GM12878 (cell line): ENCODE measurements at regions not wholly inside any gene's neighbourhood (a gene's known extent, or its start where the extent isn't known, plus 50 kb on each side); places are given as distances from the start of the nearest gene placed in this dataset.

Experiments
- ATAC-seq: fragments of 200-7000 bp; cut with Tn5 transposase; 3 replicates; pipeline ENCODE4 v1.9.1; 2020; ENCODE audit warnings: mild to moderate bottlenecking, moderate library complexity
- BruUV-seq: library from RNA; stranded (reverse); fragments of 400-500 nt; replicated peaks from 2 replicates; lab custom pipeline; 2021; lab: Mats Ljungman, UMichigan
- CTCF ChIA-PET: fragments of 300-600 bp; sonication (Branson Sonifier 250); formaldehyde crosslinking; extraction: SDS; loops from one replicate; lab custom pipeline; 2021; ENCODE audit warnings: inconsistent platforms; lab: Yijun Ruan, JAX
- POLR2A ChIA-PET: fragments of 350-600 bp; formaldehyde crosslinking; extraction: SDS; loops from one replicate; lab custom pipeline; 2021; ENCODE audit warnings: inconsistent platforms; lab: Charles Lee
- RAD21 ChIA-PET: fragments of 300-600 bp; sonication (Branson Sonifier 250); formaldehyde crosslinking; loops from one replicate; lab custom pipeline; 2023; ENCODE audit warnings: antibody characterized with exemption; ENCODE audit not compliant: unreplicated experiment; lab: Charles Lee
- SMC1A ChIA-PET: fragments of 300-600 bp; sonication (Branson Sonifier 250); formaldehyde crosslinking; loops from one replicate; lab custom pipeline; 2023; ENCODE audit not compliant: unreplicated experiment, uncharacterized antibody; lab: Charles Lee
- DNase-seq: peaks from one replicate; pipeline ENCODE4 v3.0.0-alpha.2; 2011; ENCODE audit warnings: low read depth, low spot score
- FAIRE-seq: peaks from 3 replicates; lab custom pipeline; 2011; peaks lifted over from hg19 to GRCh38; lab: Jason Lieb, UNC
- H2AFZ ChIP-seq: 2 replicates; pipeline ENCODE4 v1.6.0; 2011; ENCODE audit warnings: low read depth, low read length, control low read depth; ENCODE audit not compliant: control insufficient read depth
- H3K27ac ChIP-seq: 2 replicates; pipeline ENCODE4 v1.5.1; 2011; ENCODE audit warnings: control low read depth; ENCODE audit not compliant: control insufficient read depth, insufficient read depth
- H3K27me3 ChIP-seq, 2 experiments: replicated peaks in 1 of 2; 2 replicates each; pipeline versions ENCODE4 v1.6.0 to v1.6.1; 2011; ENCODE audit warnings: low read length in 1 of 2; ENCODE audit not compliant: control insufficient read depth in 2 of 2, insufficient read depth in 2 of 2
- H3K36me3 ChIP-seq, 2 experiments: 2 replicates each; pipeline ENCODE4 v1.5.1; 2011; ENCODE audit warnings: low read length in 1 of 2; ENCODE audit not compliant: control insufficient read depth in 2 of 2, insufficient read depth in 2 of 2
- H3K4me1 ChIP-seq: 2 replicates; pipeline ENCODE4 v1.6.1; 2011; ENCODE audit warnings: mild to moderate bottlenecking, low read length, moderate library complexity, mixed read lengths; ENCODE audit not compliant: control insufficient read depth, insufficient read depth
- H3K4me2 ChIP-seq: 2 replicates; pipeline ENCODE4 v1.6.0; 2011; ENCODE audit warnings: control low read depth; ENCODE audit not compliant: control insufficient read depth, insufficient read depth
- H3K4me3 ChIP-seq: fragments of 200-600 bp; sonication (generic); 2 replicates; pipeline ENCODE4 v1.5.1; 2016
- H3K79me2 ChIP-seq: 2 replicates; pipeline ENCODE4 v1.6.0; 2011; ENCODE audit warnings: low read length; ENCODE audit not compliant: control insufficient read depth, insufficient read depth
- H3K9ac ChIP-seq: 2 replicates; pipeline ENCODE4 v1.8.0; 2011; ENCODE audit warnings: low read length, control low read depth, mixed read lengths; ENCODE audit not compliant: control insufficient read depth, insufficient read depth
- H3K9me3 ChIP-seq: replicated peaks from 3 replicates; pipeline ENCODE4 v1.5.1; 2011; ENCODE audit warnings: mild to moderate bottlenecking, low read length; ENCODE audit not compliant: control insufficient read depth, insufficient read depth
- H4K20me1 ChIP-seq: 2 replicates; pipeline ENCODE4 v1.6.0; 2011; ENCODE audit not compliant: control insufficient read depth, insufficient read depth
- CBX3 ChIP-seq: fragments of 200-600 bp; sonication (generic); IDR thresholded peaks from 2 replicates; pipeline ENCODE4 v1.6.1; 2016; ENCODE audit warnings: low read depth, borderline replicate concordance
- CREB1 ChIP-seq: IDR thresholded peaks from 2 replicates; pipeline ENCODE4 v1.6.1; 2012; ENCODE audit warnings: low read depth, mild to moderate bottlenecking, inconsistent platforms
- IRF4 ChIP-seq: IDR thresholded peaks from 2 replicates; pipeline ENCODE4 v1.6.1; 2011; ENCODE audit warnings: low read depth, low read length
- KAT2A ChIP-seq: conservative IDR thresholded peaks from 2 replicates; pipeline ENCODE4 v1.6.1; 2011; ENCODE audit warnings: low read depth, low read length; ENCODE audit not compliant: control insufficient read depth
- POLR2A ChIP-seq: IDR thresholded peaks from 2 replicates; pipeline ENCODE4 v1.6.1; 2011; ENCODE audit warnings: low read depth, mild to moderate bottlenecking, low read length
- POLR2AphosphoS2 ChIP-seq: IDR thresholded peaks from 2 replicates; pipeline ENCODE4 v1.6.1; 2011; ENCODE audit warnings: low read depth, mild to moderate bottlenecking, low read length, improper control_type of control experiment, moderate library complexity
- SRF ChIP-seq, 2 experiments: IDR thresholded peaks; 2 replicates each; pipeline ENCODE4 v1.6.1; 2011; ENCODE audit warnings: low read depth in 2 of 2, low read length in 2 of 2, mild to moderate bottlenecking in 1 of 2, moderate library complexity in 1 of 2
- TAF1 ChIP-seq: IDR thresholded peaks from 2 replicates; pipeline ENCODE4 v1.6.1; 2011; ENCODE audit warnings: mild to moderate bottlenecking, low read depth, low read length, borderline replicate concordance
- YY1 ChIP-seq: IDR thresholded peaks from 2 replicates; pipeline ENCODE4 v1.6.1; 2011; ENCODE audit warnings: low read depth, mild to moderate bottlenecking, low read length
- ZNF384 ChIP-seq: IDR thresholded peaks from 2 replicates; pipeline ENCODE4 v1.6.1; 2012; ENCODE audit warnings: low read depth, mild to moderate bottlenecking, low read length, improper control_type of control experiment, borderline replicate concordance
- ZSCAN29 ChIP-seq: fragments of 450-650 bp; IDR thresholded peaks from 2 replicates; pipeline ENCODE4 v1.6.1; 2017; ENCODE audit warnings: mild to moderate bottlenecking, moderate library complexity
- WGBS: methylation state at CpG from one replicate; pipeline ENCODE4 v1.1.6; 2016; ENCODE audit warnings: low lambda C conversion rate; ENCODE audit not compliant: insufficient replicate concordance, insufficient coverage; ENCODE audit errors: missing lambda C conversion rate; 5-methylcytosine and 5-hydroxymethylcytosine counted together
- in situ Hi-C: fragments of 300-500 bp; cut with MboI; formaldehyde crosslinking; loops from 9 replicates; pipeline ENCODE4 v1.14.3; 2018; ENCODE audit warnings: mixed read lengths
- intact Hi-C: fragments of 100-400 bp; cut with micrococcal nuclease; formaldehyde crosslinking; loops from one replicate; pipeline ENCODE4 v1.14.2; 2022; ENCODE audit not compliant: unreplicated experiment
- TF ChIP-seq, protein P1 (sequence below): fragments of 450-650 bp; IDR thresholded peaks from 2 replicates; pipeline ENCODE4 v1.6.1; 2017; ENCODE audit warnings: mild to moderate bottlenecking, moderate library complexity
- TF ChIP-seq, protein P2 (sequence below), 3 experiments: IDR thresholded peaks in 2 of 3; conservative IDR thresholded peaks in 1 of 3; 2 replicates each; pipeline ENCODE4 v1.5.1; 2011; ENCODE audit warnings: low read depth in 3 of 3, low read length in 3 of 3, mild to moderate bottlenecking in 3 of 3, control low read depth in 2 of 3, moderate library complexity in 2 of 3, inconsistent platforms in 1 of 3, mixed read lengths in 1 of 3; ENCODE audit not compliant: control insufficient read depth in 2 of 3, insufficient read depth in 1 of 3; ENCODE audit errors: extremely low read depth in 1 of 3
- TF ChIP-seq, protein P3 (sequence below): fragments of 150-350 bp; IDR thresholded peaks from 2 replicates; pipeline ENCODE4 v1.6.1; 2014; ENCODE audit warnings: mild to moderate bottlenecking, low read depth, low read length
- TF ChIP-seq, protein P4 (sequence below): fragments of 450-650 bp; IDR thresholded peaks from 2 replicates; pipeline ENCODE4 v1.6.1; 2017; ENCODE audit warnings: mild to moderate bottlenecking

DNA sequence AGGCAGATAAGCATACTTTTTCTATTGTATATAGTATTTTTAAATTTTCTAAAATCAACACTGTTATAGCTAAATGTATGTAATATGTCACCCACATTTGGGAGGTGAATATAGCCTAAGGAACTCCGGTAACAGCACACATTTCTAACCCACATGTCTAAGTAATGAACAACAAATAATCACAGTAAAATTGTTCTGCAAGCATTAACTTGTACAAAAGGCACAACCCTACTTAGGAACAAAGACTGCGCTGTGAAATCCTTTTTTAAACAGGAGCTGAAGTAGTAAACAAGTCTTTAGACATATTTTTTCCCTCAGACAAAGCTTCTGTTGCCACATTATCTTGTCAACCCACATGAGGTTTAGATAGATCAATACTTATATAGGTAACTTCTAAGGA, 872.4 kb upstream of the SLC35B3 start (continued):
- TF ChIP-seq, protein P1, sequence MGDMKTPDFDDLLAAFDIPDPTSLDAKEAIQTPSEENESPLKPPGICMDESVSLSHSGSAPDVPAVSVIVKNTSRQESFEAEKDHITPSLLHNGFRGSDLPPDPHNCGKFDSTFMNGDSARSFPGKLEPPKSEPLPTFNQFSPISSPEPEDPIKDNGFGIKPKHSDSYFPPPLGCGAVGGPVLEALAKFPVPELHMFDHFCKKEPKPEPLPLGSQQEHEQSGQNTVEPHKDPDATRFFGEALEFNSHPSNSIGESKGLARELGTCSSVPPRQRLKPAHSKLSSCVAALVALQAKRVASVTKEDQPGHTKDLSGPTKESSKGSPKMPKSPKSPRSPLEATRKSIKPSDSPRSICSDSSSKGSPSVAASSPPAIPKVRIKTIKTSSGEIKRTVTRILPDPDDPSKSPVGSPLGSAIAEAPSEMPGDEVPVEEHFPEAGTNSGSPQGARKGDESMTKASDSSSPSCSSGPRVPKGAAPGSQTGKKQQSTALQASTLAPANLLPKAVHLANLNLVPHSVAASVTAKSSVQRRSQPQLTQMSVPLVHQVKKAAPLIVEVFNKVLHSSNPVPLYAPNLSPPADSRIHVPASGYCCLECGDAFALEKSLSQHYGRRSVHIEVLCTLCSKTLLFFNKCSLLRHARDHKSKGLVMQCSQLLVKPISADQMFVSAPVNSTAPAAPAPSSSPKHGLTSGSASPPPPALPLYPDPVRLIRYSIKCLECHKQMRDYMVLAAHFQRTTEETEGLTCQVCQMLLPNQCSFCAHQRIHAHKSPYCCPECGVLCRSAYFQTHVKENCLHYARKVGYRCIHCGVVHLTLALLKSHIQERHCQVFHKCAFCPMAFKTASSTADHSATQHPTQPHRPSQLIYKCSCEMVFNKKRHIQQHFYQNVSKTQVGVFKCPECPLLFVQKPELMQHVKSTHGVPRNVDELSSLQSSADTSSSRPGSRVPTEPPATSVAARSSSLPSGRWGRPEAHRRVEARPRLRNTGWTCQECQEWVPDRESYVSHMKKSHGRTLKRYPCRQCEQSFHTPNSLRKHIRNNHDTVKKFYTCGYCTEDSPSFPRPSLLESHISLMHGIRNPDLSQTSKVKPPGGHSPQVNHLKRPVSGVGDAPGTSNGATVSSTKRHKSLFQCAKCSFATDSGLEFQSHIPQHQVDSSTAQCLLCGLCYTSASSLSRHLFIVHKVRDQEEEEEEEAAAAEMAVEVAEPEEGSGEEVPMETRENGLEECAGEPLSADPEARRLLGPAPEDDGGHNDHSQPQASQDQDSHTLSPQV: no peak
- TF ChIP-seq POLR2A (no peak), POLR2AphosphoS2 (no peak), CBX3 (no peak), CREB1 (no peak)
- TF ChIP-seq, all 136 proteins: peak for 0

DNA sequence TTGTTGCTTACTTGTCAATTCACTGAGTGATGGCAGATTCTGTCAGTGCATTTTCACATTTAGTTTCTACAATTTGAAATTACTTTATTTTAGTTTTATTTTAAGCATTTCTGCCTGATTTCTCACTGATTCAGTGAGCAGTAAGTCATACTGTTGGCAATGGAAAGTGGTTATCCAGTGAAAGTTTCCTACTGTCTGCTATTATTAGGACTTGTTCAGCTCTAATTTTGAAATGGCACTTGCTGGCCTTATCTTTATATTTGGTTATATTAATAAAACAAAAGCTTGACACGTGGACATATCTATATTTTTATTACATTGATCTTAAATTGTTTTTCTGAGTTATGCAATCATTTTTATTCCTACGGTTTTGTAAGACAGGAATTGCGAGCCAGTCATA, 871.8 kb upstream of the SLC35B3 start:
- no peaks in the 10 kb centered on the region for H3K36me3 ChIP-seq
- no peaks in the 10 kb centered on the region for H3K79me2 ChIP-seq
- in situ Hi-C loops (no loop called here), intact Hi-C loops (no loop called here)
- SMC1A ChIA-PET: interaction anchor here (1.3 kb wide), 1 partner anchor 9 kb away, joined by 3 read pairs; no protein-coding TSS in a partner anchor
- no peaks in the 10 kb centered on the region for H3K9me3 ChIP-seq
- no peaks in the 10 kb centered on the region for H3K4me1 ChIP-seq
- no peak overlapping the region for H3K9ac ChIP-seq
- no peak overlapping the region for H3K4me2 ChIP-seq
- ATAC-seq (no peak), DNase-seq (no peak), FAIRE-seq (no peak)
- RAD21 ChIA-PET: no interaction called here
- POLR2A ChIA-PET: no interaction called here
- no peaks in the 10 kb centered on the region for H3K27me3 ChIP-seq
- WGBS: 28% methylated on average over 3 of the region's 3 CpGs
- no TSS peak for BruUV-seq
- CTCF ChIA-PET: no interaction called here
- H4K20me1 ChIP-seq: no peaks in the 10 kb centered on the region
- no peak overlapping the region for H3K4me3 ChIP-seq
- H3K27ac ChIP-seq: no peak overlapping the region
- H2AFZ ChIP-seq: no peak overlapping the region
- TF ChIP-seq KAT2A: no peak
- TF ChIP-seq, protein P2, sequence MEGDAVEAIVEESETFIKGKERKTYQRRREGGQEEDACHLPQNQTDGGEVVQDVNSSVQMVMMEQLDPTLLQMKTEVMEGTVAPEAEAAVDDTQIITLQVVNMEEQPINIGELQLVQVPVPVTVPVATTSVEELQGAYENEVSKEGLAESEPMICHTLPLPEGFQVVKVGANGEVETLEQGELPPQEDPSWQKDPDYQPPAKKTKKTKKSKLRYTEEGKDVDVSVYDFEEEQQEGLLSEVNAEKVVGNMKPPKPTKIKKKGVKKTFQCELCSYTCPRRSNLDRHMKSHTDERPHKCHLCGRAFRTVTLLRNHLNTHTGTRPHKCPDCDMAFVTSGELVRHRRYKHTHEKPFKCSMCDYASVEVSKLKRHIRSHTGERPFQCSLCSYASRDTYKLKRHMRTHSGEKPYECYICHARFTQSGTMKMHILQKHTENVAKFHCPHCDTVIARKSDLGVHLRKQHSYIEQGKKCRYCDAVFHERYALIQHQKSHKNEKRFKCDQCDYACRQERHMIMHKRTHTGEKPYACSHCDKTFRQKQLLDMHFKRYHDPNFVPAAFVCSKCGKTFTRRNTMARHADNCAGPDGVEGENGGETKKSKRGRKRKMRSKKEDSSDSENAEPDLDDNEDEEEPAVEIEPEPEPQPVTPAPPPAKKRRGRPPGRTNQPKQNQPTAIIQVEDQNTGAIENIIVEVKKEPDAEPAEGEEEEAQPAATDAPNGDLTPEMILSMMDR (IDR thresholded peaks at IDR 0.05 in 2 of 3, conservative IDR thresholded peaks at IDR 0.05 in 1 of 3; ENCODE audit: control insufficient read depth in 2 of 3, extremely low read depth in 1 of 3, insufficient read depth in 1 of 3, low read depth in 3 of 3, low read length in 3 of 3): no peak
- no peak for TF ChIP-seq IRF4
- no peak for TF ChIP-seq SRF (IDR thresholded peaks at IDR 0.05; ENCODE audit: low read depth in 2 of 2, low read length in 2 of 2)
- TF ChIP-seq ZSCAN29: no peak
- TF ChIP-seq YY1: no peak
- TF ChIP-seq, protein P3, sequence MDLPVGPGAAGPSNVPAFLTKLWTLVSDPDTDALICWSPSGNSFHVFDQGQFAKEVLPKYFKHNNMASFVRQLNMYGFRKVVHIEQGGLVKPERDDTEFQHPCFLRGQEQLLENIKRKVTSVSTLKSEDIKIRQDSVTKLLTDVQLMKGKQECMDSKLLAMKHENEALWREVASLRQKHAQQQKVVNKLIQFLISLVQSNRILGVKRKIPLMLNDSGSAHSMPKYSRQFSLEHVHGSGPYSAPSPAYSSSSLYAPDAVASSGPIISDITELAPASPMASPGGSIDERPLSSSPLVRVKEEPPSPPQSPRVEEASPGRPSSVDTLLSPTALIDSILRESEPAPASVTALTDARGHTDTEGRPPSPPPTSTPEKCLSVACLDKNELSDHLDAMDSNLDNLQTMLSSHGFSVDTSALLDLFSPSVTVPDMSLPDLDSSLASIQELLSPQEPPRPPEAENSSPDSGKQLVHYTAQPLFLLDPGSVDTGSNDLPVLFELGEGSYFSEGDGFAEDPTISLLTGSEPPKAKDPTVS: no peak
- no peak for TF ChIP-seq ZNF384
- TF ChIP-seq, protein P4, sequence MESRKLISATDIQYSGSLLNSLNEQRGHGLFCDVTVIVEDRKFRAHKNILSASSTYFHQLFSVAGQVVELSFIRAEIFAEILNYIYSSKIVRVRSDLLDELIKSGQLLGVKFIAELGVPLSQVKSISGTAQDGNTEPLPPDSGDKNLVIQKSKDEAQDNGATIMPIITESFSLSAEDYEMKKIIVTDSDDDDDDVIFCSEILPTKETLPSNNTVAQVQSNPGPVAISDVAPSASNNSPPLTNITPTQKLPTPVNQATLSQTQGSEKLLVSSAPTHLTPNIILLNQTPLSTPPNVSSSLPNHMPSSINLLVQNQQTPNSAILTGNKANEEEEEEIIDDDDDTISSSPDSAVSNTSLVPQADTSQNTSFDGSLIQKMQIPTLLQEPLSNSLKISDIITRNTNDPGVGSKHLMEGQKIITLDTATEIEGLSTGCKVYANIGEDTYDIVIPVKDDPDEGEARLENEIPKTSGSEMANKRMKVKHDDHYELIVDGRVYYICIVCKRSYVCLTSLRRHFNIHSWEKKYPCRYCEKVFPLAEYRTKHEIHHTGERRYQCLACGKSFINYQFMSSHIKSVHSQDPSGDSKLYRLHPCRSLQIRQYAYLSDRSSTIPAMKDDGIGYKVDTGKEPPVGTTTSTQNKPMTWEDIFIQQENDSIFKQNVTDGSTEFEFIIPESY: no peak
- no peak for TF ChIP-seq TAF1
